Activated T-helper 9 cell treated with anti-CD3 and anti-CD28 coated beads, Interleukin-2, amount 50 U/mL, for 16 hours (primary cell): ENCODE measurements at regions not wholly inside any gene's neighbourhood (a gene's known extent, or its start where the extent isn't known, plus 50 kb on each side); places are given as distances from the start of the nearest gene placed in this dataset.
A peak's percentile ranks its signal among the peaks of the same experiment; 100 is the strongest.
"Not testable (repeated sequence)": the region's sequence is repeated elsewhere in the genome, so short reads cannot be mapped to it uniquely, and the experiment has no call there.

Experiments
- DNase-seq: peaks from one replicate; pipeline ENCODE4 v3.0.0-alpha.2; 2020; ENCODE audit warnings: low read depth

DNA sequence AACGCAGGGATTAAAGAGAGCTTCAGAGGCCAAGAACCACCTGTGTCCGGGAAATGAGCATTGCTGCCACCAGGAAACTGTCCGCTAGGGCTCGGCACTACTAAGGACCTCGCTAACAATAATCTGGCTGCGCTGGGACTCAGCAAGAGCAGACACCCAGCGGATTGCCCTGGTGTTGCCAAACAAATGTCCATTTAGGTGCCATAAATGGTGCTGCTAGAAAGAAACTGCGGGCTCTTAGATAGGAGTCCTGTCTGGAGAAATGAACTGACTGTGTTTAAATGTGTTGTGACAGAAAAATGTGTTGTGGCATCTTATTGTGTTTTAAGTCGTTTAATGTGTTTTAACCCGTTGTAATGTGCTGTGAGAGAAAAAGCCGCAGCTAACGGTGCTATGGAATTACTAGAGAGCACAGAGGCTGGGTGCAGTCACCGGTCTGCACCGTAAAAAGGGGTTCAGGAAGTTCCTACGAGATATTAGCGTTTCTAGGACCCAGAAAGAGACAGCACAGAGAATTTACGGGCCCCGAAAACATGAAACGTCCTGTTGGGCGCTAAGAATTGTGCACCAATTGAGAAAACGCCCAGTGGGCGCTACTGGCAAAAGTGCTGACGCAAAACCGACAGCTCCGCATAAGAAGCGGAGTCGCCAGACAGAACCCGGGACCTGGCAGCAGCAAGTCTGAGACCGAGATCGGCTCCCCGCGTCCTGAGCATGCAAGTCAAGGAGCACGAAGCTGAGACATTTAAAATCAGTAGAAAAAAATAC lies 90.6 kb downstream of the ANXA2R start:
- peak; percentile 33 for DNase-seq

DNA sequence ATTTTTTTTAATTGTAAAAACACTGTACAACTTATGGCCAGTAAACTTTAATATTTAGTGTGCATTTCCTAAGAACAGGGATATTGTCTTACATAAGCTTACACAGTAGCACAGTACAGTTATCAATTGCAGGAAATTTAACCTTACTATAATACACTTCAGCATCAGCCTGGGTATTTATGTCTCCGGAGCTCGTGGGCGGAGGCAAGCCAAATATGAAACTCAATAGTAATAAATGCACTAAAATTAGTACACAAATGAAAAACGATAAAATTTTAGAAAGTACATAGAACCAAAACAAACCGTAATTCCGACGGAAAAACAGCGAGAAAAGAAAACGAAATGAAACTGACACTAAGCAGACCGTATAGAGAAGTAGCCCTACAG lies 91.2 kb downstream of the ANXA2R start:
- DNase-seq: no peak

- no peak for DNase-seq
Measured at GRCh38 chr5:42944989-42945388, 95.1 kb downstream of the ANXA2R start.

DNA sequence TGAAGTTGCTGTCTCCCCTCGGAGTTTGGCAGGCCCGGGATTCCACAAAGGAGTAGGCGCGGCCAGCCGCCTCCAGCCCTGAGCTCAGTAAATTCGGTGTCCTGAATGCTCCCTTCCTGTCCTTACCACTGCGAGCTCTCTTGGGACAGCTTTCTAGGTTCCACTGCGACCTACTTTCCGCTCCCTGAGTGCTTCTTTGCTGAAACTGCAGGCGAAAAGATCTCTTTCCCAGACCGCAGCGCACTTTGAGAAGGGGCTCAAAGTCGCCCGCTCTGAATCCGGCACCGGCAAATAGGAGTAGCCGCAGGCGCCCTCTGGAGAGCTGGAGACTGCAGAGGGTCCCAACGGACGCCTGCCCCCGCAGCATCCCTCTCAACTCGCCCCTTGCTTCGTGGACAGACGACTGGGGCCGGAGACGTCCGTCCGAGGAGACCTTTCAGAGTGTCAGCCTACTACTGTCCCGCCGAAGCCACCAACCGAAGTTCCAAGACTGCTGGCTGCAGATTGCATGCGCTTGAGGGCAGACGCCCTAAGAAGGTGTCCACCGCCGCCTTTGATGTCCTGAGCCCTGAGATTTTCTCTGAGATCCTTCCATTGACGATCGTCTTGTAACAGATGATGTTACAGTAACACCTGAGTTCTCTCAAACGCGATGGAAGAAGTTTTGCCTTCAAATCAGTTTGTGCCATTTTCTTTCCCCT lies 96.0 kb downstream of the ANXA2R start:
- no peak for DNase-seq

- DNase-seq: no peak
Measured at GRCh38 chr5:42940853-42941252, 99.3 kb downstream of the ANXA2R start.

DNA sequence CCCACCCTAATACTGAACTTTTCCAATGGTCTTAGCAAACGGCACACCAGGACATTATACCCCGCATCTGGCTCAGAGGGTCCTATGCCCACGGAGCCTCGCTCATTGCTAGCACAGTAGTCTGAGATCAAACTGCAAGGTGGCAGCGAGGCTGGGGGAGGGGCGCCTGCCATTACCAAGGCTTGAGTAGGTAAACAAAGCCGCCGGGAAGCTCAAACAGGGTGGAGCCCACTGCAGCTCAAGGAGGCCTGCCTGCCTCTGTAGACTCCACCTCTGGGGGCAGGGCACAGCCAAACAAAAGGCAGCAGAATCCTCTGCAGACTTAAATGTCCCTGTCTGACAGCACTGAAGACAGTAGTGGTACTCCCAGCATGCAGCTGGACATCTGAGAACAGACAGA lies 108.1 kb downstream of the ANXA2R start:
- DNase-seq: not testable (repeated sequence)

DNA sequence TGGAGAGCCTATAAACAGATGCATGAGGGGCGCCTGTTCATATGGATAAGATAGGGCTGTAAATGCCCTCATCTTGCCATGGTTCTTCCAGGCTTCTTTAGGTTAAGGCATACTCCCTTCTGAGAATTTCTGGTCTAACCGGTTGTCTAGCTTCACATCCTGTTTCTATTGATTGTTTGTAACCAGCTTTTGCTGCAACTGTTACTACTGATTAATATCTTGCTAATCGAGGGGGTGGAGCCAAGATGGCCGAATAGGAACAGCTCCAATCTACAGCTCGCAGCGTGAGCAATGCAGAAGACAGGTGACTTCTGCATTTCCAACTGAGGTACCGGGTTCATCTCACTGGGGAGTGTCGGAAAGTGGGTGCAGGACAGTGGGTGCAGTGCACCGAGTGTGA lies 108.7 kb downstream of the ANXA2R start:
- not testable (repeated sequence) for DNase-seq

- DNase-seq: no peak
Measured at GRCh38 chr5:42930934-42931333, 109.2 kb downstream of the ANXA2R start.

DNA sequence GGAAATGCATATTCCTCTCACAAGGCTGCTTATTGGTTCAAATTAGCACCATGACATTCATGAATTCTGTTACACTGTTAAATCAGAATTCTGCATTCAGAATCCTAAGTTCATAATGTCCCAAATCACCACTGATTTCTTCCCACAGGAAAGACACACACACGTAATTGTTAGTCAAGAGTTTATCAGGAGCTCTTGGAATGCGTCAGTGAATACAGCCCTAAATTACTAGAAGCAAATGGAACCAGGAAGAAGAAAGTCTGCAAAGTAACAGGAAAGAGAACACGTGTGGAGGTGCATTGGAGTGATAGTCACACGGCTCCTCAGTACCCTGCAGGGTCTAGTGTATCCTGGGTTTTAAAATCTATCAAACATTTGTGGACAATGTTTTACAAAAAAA lies 110.2 kb downstream of the ANXA2R start:
- no peak for DNase-seq

- DNase-seq: no peak
Measured at GRCh38 chr5:42927730-42928129, 112.4 kb downstream of the ANXA2R start.

DNA sequence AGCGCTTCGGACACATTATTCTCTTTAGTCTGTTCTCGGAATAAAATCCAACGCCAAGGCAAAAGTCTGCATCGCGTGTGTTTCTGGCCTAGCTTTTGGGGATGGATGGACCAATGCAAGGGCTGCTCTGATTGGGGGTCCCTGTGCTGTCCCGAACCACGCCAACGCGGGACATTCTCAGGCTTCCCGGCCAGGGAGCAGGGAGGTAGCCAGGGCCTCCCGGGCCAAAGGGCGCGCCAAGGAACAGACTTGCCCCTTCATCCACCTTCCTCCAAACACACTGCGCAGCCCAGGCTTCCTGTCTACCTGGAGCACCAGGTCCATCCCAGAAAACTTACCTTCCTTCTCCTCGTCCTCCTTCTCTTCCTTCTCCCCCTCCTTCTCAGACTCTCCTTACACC lies 113.0 kb upstream of the SELENOP start:
- no peak for DNase-seq

DNA sequence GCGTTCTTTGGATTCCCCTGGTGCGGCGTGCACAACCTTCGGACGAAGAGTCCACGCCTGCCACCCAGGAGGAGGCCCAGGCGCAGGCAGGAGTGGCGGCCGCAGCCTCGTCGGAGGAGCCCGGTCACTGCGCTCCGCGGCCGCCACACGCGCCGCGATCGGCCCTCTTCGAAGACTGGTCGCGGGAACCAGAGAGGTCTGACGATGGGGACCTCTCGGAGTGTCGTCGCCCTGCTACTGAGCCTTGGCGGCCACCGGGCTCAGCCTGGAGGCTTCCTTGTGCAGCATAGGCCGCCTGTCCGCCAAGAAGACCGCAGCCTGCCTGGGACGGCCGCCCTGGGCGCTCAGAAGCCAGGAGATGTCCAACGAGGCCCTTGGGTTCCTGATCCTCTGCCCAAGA lies 112.5 kb upstream of the SELENOP start:
- no peak for DNase-seq

DNA sequence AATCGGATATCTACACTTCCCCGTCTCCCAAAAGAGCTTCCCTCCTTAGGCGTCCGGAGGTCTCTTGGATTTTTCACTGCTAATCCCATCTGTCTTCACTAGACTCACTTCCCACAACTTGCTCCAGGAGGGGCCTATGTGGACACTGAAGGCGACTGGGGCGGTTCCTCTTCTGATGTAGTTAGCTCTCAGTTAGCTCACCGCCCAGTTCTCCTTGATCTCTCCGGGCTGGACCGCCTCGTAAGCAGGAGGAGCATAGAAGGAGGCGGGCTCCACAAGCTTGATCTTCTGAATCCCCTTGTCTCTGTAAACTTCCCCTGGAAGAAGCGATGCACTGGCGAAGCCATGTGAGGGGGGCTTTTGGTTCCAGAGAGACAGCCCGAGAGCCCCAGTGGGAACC lies 112.0 kb upstream of the SELENOP start:
- no peak for DNase-seq

GRCh38 chr5:42919600-42919999 lies 107.9 kb upstream of the SELENOP start:
- no peak for DNase-seq

DNA sequence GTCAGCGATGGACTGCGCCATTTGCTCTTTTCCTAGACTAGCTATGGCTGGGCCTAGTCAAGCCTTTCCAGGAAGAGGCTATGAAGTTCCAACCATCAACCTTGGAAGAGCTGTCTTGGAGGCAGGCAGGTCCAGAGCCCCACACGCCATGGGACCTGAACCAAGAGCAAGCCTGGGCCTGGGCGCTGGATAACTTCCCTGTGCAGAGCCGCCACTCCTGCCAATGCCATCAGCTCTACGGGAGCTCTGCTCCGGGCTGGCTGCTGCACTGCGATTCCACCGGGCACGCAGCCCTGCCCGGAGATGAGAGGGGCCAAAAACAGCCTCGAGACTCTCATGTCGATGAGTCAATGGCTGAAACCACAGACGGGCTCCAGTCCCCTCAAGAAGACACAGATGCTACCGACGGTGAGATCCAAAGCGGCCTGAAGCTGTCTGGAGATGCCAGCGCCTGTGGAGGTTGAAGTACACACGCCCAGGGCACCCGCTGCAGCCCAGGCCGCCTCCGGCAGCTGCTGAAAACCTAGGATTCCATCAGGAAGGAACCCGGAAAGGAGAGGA lies 103.7 kb upstream of the SELENOP start:
- DNase-seq: no peak

GRCh38 chr5:42912184-42912798 lies 100.6 kb upstream of the SELENOP start:
- DNase-seq: peak; percentile 29

- DNase-seq: peak; percentile 83
Measured at GRCh38 chr5:42908509-42909488, 97.1 kb upstream of the SELENOP start.

DNA sequence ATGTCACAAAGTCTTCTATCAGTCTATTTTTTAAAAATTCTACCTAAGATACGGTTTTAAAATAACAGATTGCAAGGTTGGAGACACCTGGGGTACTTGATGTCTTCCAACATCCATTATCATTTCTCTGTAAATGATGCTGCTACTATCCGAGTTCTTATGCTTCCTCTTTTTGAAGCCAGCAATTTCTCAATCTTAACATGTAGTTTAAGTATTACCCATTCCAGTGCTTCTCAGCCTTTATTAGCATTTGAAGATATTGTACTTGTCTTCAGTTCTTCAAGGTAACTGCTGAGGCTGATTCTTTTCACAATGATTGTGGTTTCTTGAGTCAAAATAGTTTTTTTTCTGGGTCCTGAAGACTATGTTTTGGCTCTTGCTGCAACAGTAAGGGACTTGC lies 96.4 kb upstream of the SELENOP start:
- DNase-seq: no peak

- DNase-seq: no peak
Measured at GRCh38 chr5:42905827-42906226, 94.1 kb upstream of the SELENOP start.

GRCh38 chr5:42900734-42901133 lies 89.0 kb upstream of the SELENOP start:
- no peak for DNase-seq

DNA sequence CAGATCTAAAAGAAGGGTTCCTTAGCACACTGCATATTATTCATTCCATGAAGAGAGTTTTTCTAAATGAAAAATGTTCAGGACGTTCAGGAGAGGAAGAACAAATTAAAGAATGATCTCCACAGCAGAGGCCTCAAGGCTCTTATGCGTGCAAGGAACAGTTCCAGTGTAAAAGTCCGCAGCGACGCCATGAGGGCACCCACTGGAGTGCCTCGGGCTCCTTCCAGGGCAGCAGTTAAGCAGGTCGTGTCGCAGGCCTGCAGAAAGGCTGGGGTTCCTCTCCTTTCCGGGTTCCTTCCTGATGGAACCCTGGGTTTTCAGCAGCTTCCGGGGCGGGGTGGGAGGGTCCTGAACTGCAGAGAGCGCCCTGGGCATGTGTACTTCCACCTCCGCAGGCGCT lies 87.1 kb upstream of the SELENOP start:
- DNase-seq: no peak

DNA sequence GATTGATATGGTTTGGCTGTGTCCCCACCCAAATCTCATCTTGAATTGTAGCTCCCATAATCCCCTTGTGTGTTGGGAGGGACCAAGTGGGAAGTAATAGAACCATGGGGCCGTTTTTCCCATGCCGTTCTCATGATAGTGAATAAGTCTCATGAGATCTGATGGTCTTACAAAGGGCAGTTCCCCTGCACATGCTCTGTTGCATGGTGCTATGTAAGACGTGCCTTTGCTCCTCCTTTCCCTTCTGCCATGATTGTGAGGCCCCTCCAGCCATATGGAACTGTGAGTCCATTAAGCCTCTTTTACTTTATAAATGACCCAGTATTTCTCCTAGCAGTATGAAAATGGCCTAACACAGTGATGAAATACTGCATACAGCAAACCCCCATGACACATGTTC lies 84.8 kb upstream of the SELENOP start:
- DNase-seq: no peak
